Fibroblast of villous mesenchyme (primary cell): ENCODE measurements at regions not wholly inside any gene's neighbourhood (a gene's known extent, or its start where the extent isn't known, plus 50 kb on each side); places are given as distances from the start of the nearest gene placed in this dataset.
"Not testable (repeated sequence)": the region's sequence is repeated elsewhere in the genome, so short reads cannot be mapped to it uniquely, and the experiment has no call there.

Experiments
- DNase-seq: peaks from one replicate; pipeline ENCODE4 v3.0.0-alpha.2; 2010; ENCODE audit warnings: low read depth
- H3K4me3 ChIP-seq: 2 replicates; pipeline ENCODE4 v1.5.1; 2011; ENCODE audit warnings: low read depth, mild to moderate bottlenecking, low read length
- CTCF ChIP-seq: IDR thresholded peaks from 2 replicates; pipeline ENCODE4 v1.5.1; 2012; ENCODE audit warnings: low read depth, mild to moderate bottlenecking, low read length; ENCODE audit not compliant: insufficient read depth

- TF ChIP-seq CTCF = no peak
- H3K4me3 ChIP-seq = no peak overlapping the region
- peak; percentile 37 for DNase-seq
Measured at GRCh38 chr5:56669534-56670483, 145.5 kb upstream of the MAP3K1 start.

- no peak for DNase-seq
- no peak overlapping the region for H3K4me3 ChIP-seq
- no peak for TF ChIP-seq CTCF
Measured at GRCh38 chr5:56668996-56669395, 146.4 kb upstream of the MAP3K1 start.

GRCh38 chr5:56667692-56668091, 147.7 kb upstream of the MAP3K1 start:
- TF ChIP-seq CTCF = no peak
- no peak overlapping the region for H3K4me3 ChIP-seq
- no peak for DNase-seq

GRCh38 chr5:56666901-56667300, 148.4 kb upstream of the MAP3K1 start:
- no peak for TF ChIP-seq CTCF
- H3K4me3 ChIP-seq = no peak overlapping the region
- DNase-seq = no peak

- DNase-seq = peak; percentile 20
- H3K4me3 ChIP-seq = not testable (repeated sequence)
Measured at GRCh38 chr5:56665117-56665516, 150.2 kb upstream of the MAP3K1 start.

- DNase-seq = no peak
- no peak overlapping the region for H3K4me3 ChIP-seq
- TF ChIP-seq CTCF = no peak
Measured at GRCh38 chr5:56664025-56664424, 151.3 kb upstream of the MAP3K1 start.

- no peak overlapping the region for H3K4me3 ChIP-seq
- TF ChIP-seq CTCF = no peak
- no peak for DNase-seq
Measured at GRCh38 chr5:56663523-56663922, 151.8 kb upstream of the MAP3K1 start.
